Peyer's patch (tissue), 4 donors: ENCODE measurements at regions not wholly inside any gene's neighbourhood (a gene's known extent, or its start where the extent isn't known, plus 50 kb on each side); places are given as distances from the start of the nearest gene placed in this dataset.

Experiments used
- CTCF ChIP-seq, 6 experiments: fragments of 450-650 bp in 4 of 6; fragments of 200-600 bp in 2 of 6; sonication (generic) in 1 of 6; IDR thresholded peaks; one replicate each; pipeline ENCODE4 v1.5.1; 2017 to 2019; ENCODE audit warnings: antibody characterized with exemption in 6 of 6, mild to moderate bottlenecking in 3 of 6, moderate library complexity in 1 of 6
- POLR2A ChIP-seq, 2 donors: fragments of 450-650 bp; IDR thresholded peaks; one replicate each; pipeline ENCODE4 v1.5.1; 2017; ENCODE audit warnings: antibody characterized with exemption in 2 of 2, mild to moderate bottlenecking in 2 of 2, moderate library complexity in 2 of 2

- TF ChIP-seq CTCF (IDR thresholded peaks at IDR 0.05) (no peak), POLR2A (IDR thresholded peaks at IDR 0.05) (no peak)
Observed at GRCh38 chr15:94542391-94542790, 311.0 kb downstream of the MCTP2 start.
